ENCODE measurements at regions not wholly inside any gene's neighbourhood (a gene's known extent, or its start where the extent isn't known, plus 50 kb on each side); places are given as distances from the start of the nearest gene placed in this dataset.

DNA sequence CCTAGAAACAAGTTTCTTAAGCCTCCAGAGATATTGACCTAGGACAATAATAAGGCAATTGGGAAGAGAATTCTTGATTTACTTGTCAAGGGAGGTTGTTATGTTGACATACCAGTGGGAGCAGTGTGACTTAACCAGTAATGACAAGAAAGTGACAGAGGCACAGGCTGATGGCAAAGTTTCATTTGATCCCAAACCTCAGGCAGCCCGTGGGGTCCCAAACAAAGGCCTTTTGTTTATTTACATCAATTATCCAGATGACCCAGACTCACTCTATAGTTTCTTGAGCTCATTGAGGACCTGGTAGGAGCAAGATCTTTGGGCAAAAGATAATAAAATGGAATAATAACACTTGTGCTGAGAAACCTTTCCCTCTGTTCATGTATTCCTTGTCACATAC, 336.8 kb downstream of the ARL6IP6 start:
- Histone ChIP-seq H3K27ac (ENCODE audit: low read depth, low read length) (no peak overlapping the region), H3K4me3 (ENCODE audit: low read depth, low read length) (no peak overlapping the region), H3K27me3 (ENCODE audit: control insufficient read depth, insufficient read depth, low read length) (no peaks in the 10 kb centered on the region), H3K9me3 (ENCODE audit: control insufficient read depth, insufficient read depth, low read length) (peaks cover 10% of the 10 kb centered on the region; the same call in 1 of the 2 replicates)
- no peak for DNase-seq (ENCODE audit: low read depth, low spot score)
- TF ChIP-seq, protein P1, sequence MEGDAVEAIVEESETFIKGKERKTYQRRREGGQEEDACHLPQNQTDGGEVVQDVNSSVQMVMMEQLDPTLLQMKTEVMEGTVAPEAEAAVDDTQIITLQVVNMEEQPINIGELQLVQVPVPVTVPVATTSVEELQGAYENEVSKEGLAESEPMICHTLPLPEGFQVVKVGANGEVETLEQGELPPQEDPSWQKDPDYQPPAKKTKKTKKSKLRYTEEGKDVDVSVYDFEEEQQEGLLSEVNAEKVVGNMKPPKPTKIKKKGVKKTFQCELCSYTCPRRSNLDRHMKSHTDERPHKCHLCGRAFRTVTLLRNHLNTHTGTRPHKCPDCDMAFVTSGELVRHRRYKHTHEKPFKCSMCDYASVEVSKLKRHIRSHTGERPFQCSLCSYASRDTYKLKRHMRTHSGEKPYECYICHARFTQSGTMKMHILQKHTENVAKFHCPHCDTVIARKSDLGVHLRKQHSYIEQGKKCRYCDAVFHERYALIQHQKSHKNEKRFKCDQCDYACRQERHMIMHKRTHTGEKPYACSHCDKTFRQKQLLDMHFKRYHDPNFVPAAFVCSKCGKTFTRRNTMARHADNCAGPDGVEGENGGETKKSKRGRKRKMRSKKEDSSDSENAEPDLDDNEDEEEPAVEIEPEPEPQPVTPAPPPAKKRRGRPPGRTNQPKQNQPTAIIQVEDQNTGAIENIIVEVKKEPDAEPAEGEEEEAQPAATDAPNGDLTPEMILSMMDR (IDR thresholded peaks at IDR 0.05; ENCODE audit: low read depth, low read length), result no peak
- POLR2A ChIA-PET, result no interaction called here
- CTCF ChIA-PET, result no interaction called here

DNA sequence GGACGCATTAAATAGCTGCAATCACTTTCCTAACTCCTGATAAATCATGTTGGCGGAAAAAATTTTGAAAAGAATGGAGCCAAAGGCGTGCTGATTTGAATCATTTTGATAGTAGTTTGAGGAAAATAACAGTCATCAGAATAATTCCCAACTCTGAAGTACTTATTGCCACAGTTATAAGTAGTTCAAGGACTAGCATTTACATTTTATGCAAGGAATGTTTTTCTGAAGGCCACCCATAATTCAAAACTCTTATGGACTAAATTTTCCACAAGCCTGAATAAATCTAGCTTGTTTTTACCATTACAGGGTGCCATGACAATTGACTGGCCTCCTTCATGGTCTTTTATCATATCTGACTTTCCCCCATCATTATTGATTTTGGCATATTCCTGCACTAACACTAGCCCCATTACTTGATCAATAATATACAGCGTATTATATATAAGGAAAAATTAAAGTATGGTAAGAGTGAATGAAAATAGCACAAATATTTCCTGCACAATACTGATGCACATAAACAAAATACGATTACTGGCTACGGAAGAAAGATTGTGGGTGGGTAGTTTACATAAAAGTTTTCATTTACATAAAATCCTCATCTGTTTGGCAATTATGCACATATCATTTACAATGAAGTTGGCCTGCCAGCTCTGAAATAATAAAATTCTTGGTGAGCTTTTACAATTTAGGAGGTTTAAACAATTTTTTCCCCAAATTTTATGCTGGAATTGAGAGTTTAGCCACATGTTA, 334.6 kb downstream of the ARL6IP6 start:
- H3K4me3 ChIP-seq (ENCODE audit: low read depth, low read length), result no peak overlapping the region
- CTCF ChIA-PET, result no interaction called here
- no peak for DNase-seq (ENCODE audit: low read depth, low spot score)
- peaks cover 10% of the 10 kb centered on the region; the same call in 1 of the 2 replicates for H3K9me3 ChIP-seq (ENCODE audit: control insufficient read depth, insufficient read depth, low read length)
- H3K27me3 ChIP-seq (ENCODE audit: control insufficient read depth, insufficient read depth, low read length), result no peaks in the 10 kb centered on the region
- POLR2A ChIA-PET, result no interaction called here
- H3K27ac ChIP-seq (ENCODE audit: low read depth, low read length), result no peak overlapping the region
- TF ChIP-seq, protein P1 (IDR thresholded peaks at IDR 0.05; ENCODE audit: low read depth, low read length), result no peak

DNA sequence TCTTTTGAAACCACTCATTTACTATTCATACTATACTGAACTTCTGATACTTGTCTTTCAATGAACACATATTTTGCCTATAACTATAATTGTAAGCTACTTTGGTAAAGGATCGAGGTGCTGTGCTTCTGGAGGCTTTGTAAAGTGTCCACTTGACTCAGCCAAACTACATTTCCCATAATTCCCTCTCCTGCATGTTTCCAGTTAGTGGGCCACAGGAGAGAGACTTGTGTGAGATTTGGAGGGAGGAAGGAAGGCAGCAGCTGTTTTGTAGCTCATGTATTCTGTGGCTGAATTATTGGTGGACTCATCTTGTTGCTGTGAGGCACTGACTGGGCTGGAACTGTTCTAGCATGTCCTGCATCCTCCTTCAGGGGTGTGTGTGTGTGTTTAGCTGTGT, 328.8 kb downstream of the ARL6IP6 start:
- Histone ChIP-seq H3K27ac (ENCODE audit: low read depth, low read length) (no peak overlapping the region), H3K9me3 (ENCODE audit: control insufficient read depth, insufficient read depth, low read length) (peaks cover 3% of the 10 kb centered on the region; the same call in 1 of the 2 replicates), H3K27me3 (ENCODE audit: control insufficient read depth, insufficient read depth, low read length) (no peaks in the 10 kb centered on the region), H3K4me3 (ENCODE audit: low read depth, low read length) (no peak overlapping the region)
- CTCF ChIA-PET, result no interaction called here
- POLR2A ChIA-PET, result no interaction called here
- DNase-seq (ENCODE audit: low read depth, low spot score), result no peak
- TF ChIP-seq, protein P1 (IDR thresholded peaks at IDR 0.05; ENCODE audit: low read depth, low read length), result no peak

DNA sequence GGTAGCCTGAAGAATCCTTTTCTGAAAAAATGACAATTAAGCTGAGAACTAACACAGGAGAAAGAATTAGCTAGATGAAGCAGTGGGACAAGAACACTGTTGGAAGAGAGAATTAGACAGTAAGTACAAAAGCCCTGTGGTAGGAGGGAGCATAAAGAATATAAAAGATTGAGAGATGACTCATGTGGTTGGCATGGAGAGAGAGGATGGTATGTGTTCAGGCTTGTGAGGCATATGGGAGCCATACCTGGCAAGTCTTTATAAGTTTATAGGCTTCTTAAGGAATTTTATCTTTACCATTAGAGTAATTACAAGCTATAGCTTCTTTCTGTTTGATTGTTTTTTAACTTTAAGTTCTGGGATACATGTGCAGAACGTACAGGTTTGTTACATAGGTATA, 325.0 kb downstream of the ARL6IP6 start:
- ChIA-PET CTCF (no interaction called here), POLR2A (no interaction called here)
- DNase-seq (ENCODE audit: low read depth, low spot score), result no peak
- TF ChIP-seq, protein P1 (IDR thresholded peaks at IDR 0.05; ENCODE audit: low read depth, low read length), result no peak
- Histone ChIP-seq H3K9me3 (ENCODE audit: control insufficient read depth, insufficient read depth, low read length) (no peaks in the 10 kb centered on the region; the same call in 1 of the 2 replicates), H3K27ac (ENCODE audit: low read depth, low read length) (no peak overlapping the region), H3K27me3 (ENCODE audit: control insufficient read depth, insufficient read depth, low read length) (no peaks in the 10 kb centered on the region), H3K4me3 (ENCODE audit: low read depth, low read length) (no peak overlapping the region)

DNA sequence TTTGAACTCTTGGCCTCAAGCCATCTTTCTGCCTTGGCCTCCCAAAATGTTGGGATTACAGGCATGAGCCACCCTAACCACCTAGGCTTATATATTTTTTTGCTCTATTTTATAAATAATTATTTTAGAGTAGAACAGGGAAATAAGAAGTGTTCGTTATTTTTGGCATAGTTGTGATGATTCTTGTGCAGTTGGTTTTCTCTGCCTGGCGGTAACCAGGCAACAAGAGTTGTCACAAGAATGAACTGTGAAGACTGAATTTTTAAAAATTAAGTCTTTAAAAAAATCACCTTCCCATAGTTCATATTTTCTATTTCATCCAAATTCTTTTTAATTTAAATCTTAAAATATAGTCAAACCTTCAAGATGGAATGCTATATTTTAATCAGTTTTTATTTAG, 310.2 kb downstream of the ARL6IP6 start:
- TF ChIP-seq, protein P1 (IDR thresholded peaks at IDR 0.05; ENCODE audit: low read depth, low read length), result no peak
- Histone ChIP-seq H3K27me3 (ENCODE audit: control insufficient read depth, insufficient read depth, low read length) (no peaks in the 10 kb centered on the region), H3K27ac (ENCODE audit: low read depth, low read length) (no peak overlapping the region), H3K9me3 (ENCODE audit: control insufficient read depth, insufficient read depth, low read length) (peaks cover 16% of the 10 kb centered on the region), H3K4me3 (ENCODE audit: low read depth, low read length) (no peak overlapping the region)
- CTCF ChIA-PET, result no interaction called here
- DNase-seq (ENCODE audit: low read depth, low spot score), result no peak
- POLR2A ChIA-PET, result no interaction called here

Measured in AG04450 (cell line).